ENCODE measurements at regions not wholly inside any gene's neighbourhood (a gene's known extent, or its start where the extent isn't known, plus 50 kb on each side); places are given as distances from the start of the nearest gene placed in this dataset.

- TF ChIP-seq L3MBTL2 (conservative IDR thresholded peaks at IDR 0.05) (peak; percentile 81), FOXK2 (IDR thresholded peaks at IDR 0.05) (no peak), ELF4 (IDR thresholded peaks at IDR 0.05) (no peak), HDGF (IDR thresholded peaks at IDR 0.05; ENCODE audit: borderline replicate concordance) (no peak), SP1 (IDR thresholded peaks at IDR 0.05) (no peak)
- POLR2A ChIA-PET, result no interaction called here
- DNase-seq (ENCODE audit: extremely low spot score), result peak; percentile 39
- CTCF ChIA-PET, result interaction anchor here (0.5 to 0.7 kb wide), 2 partner anchors 8 to 11 kb away, joined by 3 to 4 read pairs; no protein-coding TSS in a partner anchor
Observed at GRCh38 chr10:121112579-121113384, 261.6 kb downstream of the WDR11 start.

GRCh38 chr10:121113385-121113696 lies 262.2 kb downstream of the WDR11 start:
- ChIA-PET POLR2A (no interaction called here), CTCF (interaction anchor here (0.5 kb wide), 1 partner anchor 7 kb away, joined by 3 read pairs; no protein-coding TSS in a partner anchor)
- DNase-seq (ENCODE audit: extremely low spot score), result no peak
- TF ChIP-seq PKNOX1 (IDR thresholded peaks at IDR 0.05) (no peak), TARDBP (IDR thresholded peaks at IDR 0.05) (no peak), FOXK2 (IDR thresholded peaks at IDR 0.05) (no peak), L3MBTL2 (conservative IDR thresholded peaks at IDR 0.05) (no peak), LEF1 (IDR thresholded peaks at IDR 0.05; ENCODE audit: borderline replicate concordance) (no peak), NFRKB (IDR thresholded peaks at IDR 0.05) (no peak), ELF4 (IDR thresholded peaks at IDR 0.05) (no peak), ARNT (IDR thresholded peaks at IDR 0.05) (no peak), HDGF (IDR thresholded peaks at IDR 0.05; ENCODE audit: borderline replicate concordance) (no peak), ZNF384 (IDR thresholded peaks at IDR 0.05) (no peak), FOXM1 (IDR thresholded peaks at IDR 0.05; ENCODE audit: borderline replicate concordance) (no peak), SP1 (IDR thresholded peaks at IDR 0.05) (no peak), SUZ12 (IDR thresholded peaks at IDR 0.05) (no peak), BHLHE40 (IDR thresholded peaks at IDR 0.05; ENCODE audit: borderline replicate concordance) (no peak), CTBP1 (IDR thresholded peaks at IDR 0.05; ENCODE audit: borderline replicate concordance) (no peak), FOXA1 (IDR thresholded peaks at IDR 0.05) (no peak)

- POLR2A ChIA-PET, result no interaction called here
- CTCF ChIA-PET, result interaction anchor here (0.7 kb wide), 1 partner anchor 72 kb away, joined by 3 read pairs; no protein-coding TSS in a partner anchor
- DNase-seq (ENCODE audit: extremely low spot score), result no peak
- no peak for TF ChIP-seq TARDBP (IDR thresholded peaks at IDR 0.05)
- no peak for TF ChIP-seq ELF4 (IDR thresholded peaks at IDR 0.05)
- TF ChIP-seq SUZ12 (IDR thresholded peaks at IDR 0.05), result no peak
- TF ChIP-seq BHLHE40 (IDR thresholded peaks at IDR 0.05; ENCODE audit: borderline replicate concordance), result no peak
- TF ChIP-seq FOXA1 (IDR thresholded peaks at IDR 0.05), result no peak
Observed at GRCh38 chr10:121113911-121114310, 262.7 kb downstream of the WDR11 start.

GRCh38 chr10:121115154-121115553 lies 264.0 kb downstream of the WDR11 start:
- no peak for DNase-seq (ENCODE audit: extremely low spot score)
- CTCF ChIA-PET, result no interaction called here
- POLR2A ChIA-PET, result no interaction called here
- TF ChIP-seq LEF1 (IDR thresholded peaks at IDR 0.05; ENCODE audit: borderline replicate concordance) (no peak), TARDBP (IDR thresholded peaks at IDR 0.05) (no peak), HDGF (IDR thresholded peaks at IDR 0.05; ENCODE audit: borderline replicate concordance) (no peak), BHLHE40 (IDR thresholded peaks at IDR 0.05; ENCODE audit: borderline replicate concordance) (no peak), ZNF384 (IDR thresholded peaks at IDR 0.05) (no peak), SUZ12 (IDR thresholded peaks at IDR 0.05) (no peak), FOXK2 (IDR thresholded peaks at IDR 0.05) (no peak), CTBP1 (IDR thresholded peaks at IDR 0.05; ENCODE audit: borderline replicate concordance) (no peak), NFRKB (IDR thresholded peaks at IDR 0.05) (no peak), SP1 (IDR thresholded peaks at IDR 0.05) (no peak), L3MBTL2 (conservative IDR thresholded peaks at IDR 0.05) (no peak), FOXM1 (IDR thresholded peaks at IDR 0.05; ENCODE audit: borderline replicate concordance) (no peak)

GRCh38 chr10:121121462-121121861 lies 270.3 kb downstream of the WDR11 start:
- TF ChIP-seq TARDBP (IDR thresholded peaks at IDR 0.05), result no peak
- no peak for TF ChIP-seq SP1 (IDR thresholded peaks at IDR 0.05)
- no peak for TF ChIP-seq NFRKB (IDR thresholded peaks at IDR 0.05)
- TF ChIP-seq BHLHE40 (IDR thresholded peaks at IDR 0.05; ENCODE audit: borderline replicate concordance), result no peak
- TF ChIP-seq CTBP1 (IDR thresholded peaks at IDR 0.05; ENCODE audit: borderline replicate concordance), result no peak
- TF ChIP-seq PKNOX1 (IDR thresholded peaks at IDR 0.05), result no peak
- no peak for TF ChIP-seq ELF4 (IDR thresholded peaks at IDR 0.05)
- TF ChIP-seq ARNT (IDR thresholded peaks at IDR 0.05), result no peak
- TF ChIP-seq HDGF (IDR thresholded peaks at IDR 0.05; ENCODE audit: borderline replicate concordance), result no peak
- TF ChIP-seq L3MBTL2 (conservative IDR thresholded peaks at IDR 0.05), result no peak
- TF ChIP-seq SUZ12 (IDR thresholded peaks at IDR 0.05), result no peak
- TF ChIP-seq FOXK2 (IDR thresholded peaks at IDR 0.05), result no peak
- TF ChIP-seq FOXA1 (IDR thresholded peaks at IDR 0.05), result no peak
- TF ChIP-seq FOXM1 (IDR thresholded peaks at IDR 0.05; ENCODE audit: borderline replicate concordance), result no peak
- DNase-seq (ENCODE audit: extremely low spot score), result no peak
- ChIA-PET CTCF (no interaction called here), POLR2A (interaction anchor here (0.8 kb wide), 1 partner anchor 155 kb away, joined by 3 read pairs; no protein-coding TSS in a partner anchor)

GRCh38 chr10:121127151-121127906 lies 276.2 kb downstream of the WDR11 start:
- POLR2A ChIA-PET, result no interaction called here
- TF ChIP-seq FOXM1 (IDR thresholded peaks at IDR 0.05; ENCODE audit: borderline replicate concordance) (no peak), NFRKB (IDR thresholded peaks at IDR 0.05) (no peak), FOXA1 (IDR thresholded peaks at IDR 0.05) (no peak), ELF4 (IDR thresholded peaks at IDR 0.05) (no peak), ARNT (IDR thresholded peaks at IDR 0.05) (no peak)
- no peak for DNase-seq (ENCODE audit: extremely low spot score)
- CTCF ChIA-PET, result no interaction called here

All from HEK293T (cell line).